Keratinocyte (primary cell): ENCODE measurements at regions not wholly inside any gene's neighbourhood (a gene's known extent, or its start where the extent isn't known, plus 50 kb on each side); places are given as distances from the start of the nearest gene placed in this dataset.

ENCODE experiments used
- DNase-seq: peaks from one replicate; pipeline ENCODE4 v3.0.0-alpha.2; 2011; ENCODE audit warnings: low read depth, missing footprints, low spot score
- FAIRE-seq: peaks from 2 replicates; lab custom pipeline; 2011; peaks lifted over from hg19 to GRCh38; lab: Jason Lieb, UNC
- H2AFZ ChIP-seq: 2 replicates; pipeline ENCODE4 v1.6.0; 2012; ENCODE audit warnings: low read length, control low read depth, inconsistent platforms; ENCODE audit not compliant: control insufficient read depth
- H3K27ac ChIP-seq: 2 replicates; pipeline ENCODE4 v1.5.1; 2011; ENCODE audit warnings: low read length; ENCODE audit not compliant: control insufficient read depth, insufficient read depth
- H3K27me3 ChIP-seq: 3 replicates; pipeline ENCODE4 v1.6.0; 2011; ENCODE audit warnings: low read length; ENCODE audit not compliant: control insufficient read depth, insufficient read depth; ENCODE audit errors: extremely low read depth
- H3K36me3 ChIP-seq, 2 experiments: 2 replicates in 1 of 2; 3 replicates in 1 of 2; pipeline ENCODE4 v1.5.1; 2011; ENCODE audit warnings: low read length in 2 of 2, mild to moderate bottlenecking in 1 of 2; ENCODE audit not compliant: control insufficient read depth in 2 of 2, insufficient read depth in 2 of 2; ENCODE audit errors: extremely low read depth in 1 of 2
- H3K4me1 ChIP-seq: 3 replicates; pipeline ENCODE4 v1.5.1; 2011; ENCODE audit warnings: low read length; ENCODE audit not compliant: control insufficient read depth, insufficient read depth; ENCODE audit errors: extremely low read depth
- H3K4me2 ChIP-seq: 3 replicates; pipeline ENCODE4 v1.6.0; 2011; ENCODE audit warnings: low read depth, low read length; ENCODE audit not compliant: control insufficient read depth, insufficient read depth; ENCODE audit errors: extremely low read depth
- H3K4me3 ChIP-seq, 3 experiments: fragments of 200-600 bp in 1 of 3; sonication (generic) in 1 of 3; 2 replicates in 2 of 3; 3 replicates in 1 of 3; pipeline ENCODE4 v1.5.1; 2011 to 2016; ENCODE audit warnings: low read length in 3 of 3, mild to moderate bottlenecking in 3 of 3, control low read depth in 2 of 3, inconsistent platforms in 1 of 3, low read depth in 1 of 3, mixed read lengths in 1 of 3, mixed run types in 1 of 3, moderate library complexity in 1 of 3; ENCODE audit not compliant: control insufficient read depth in 2 of 3, insufficient read depth in 2 of 3; ENCODE audit errors: extremely low read depth in 1 of 3
- H3K79me2 ChIP-seq: 2 replicates; pipeline ENCODE4 v1.6.0; 2012; ENCODE audit warnings: low read length; ENCODE audit not compliant: control insufficient read depth, insufficient read depth
- H3K9ac ChIP-seq: 3 replicates; pipeline ENCODE4 v1.6.0; 2011; ENCODE audit warnings: low read length; ENCODE audit not compliant: control insufficient read depth, insufficient read depth; ENCODE audit errors: extremely low read depth
- H3K9me1 ChIP-seq: 3 replicates; pipeline ENCODE4 v1.6.0; 2011; ENCODE audit warnings: low read length; ENCODE audit not compliant: control insufficient read depth, insufficient read depth; ENCODE audit errors: extremely low read depth
- H3K9me3 ChIP-seq: 2 replicates; pipeline ENCODE4 v1.5.1; 2012; ENCODE audit warnings: low read depth, low read length; ENCODE audit not compliant: control insufficient read depth
- H4K20me1 ChIP-seq: 3 replicates; pipeline ENCODE4 v1.6.0; 2011; ENCODE audit warnings: low read length; ENCODE audit not compliant: control insufficient read depth, insufficient read depth; ENCODE audit errors: extremely low read depth
- CTCF ChIP-seq, 3 experiments: IDR thresholded peaks in 1 of 3; conservative IDR thresholded peaks in 1 of 3; optimal IDR thresholded peaks in 1 of 3; 2 replicates in 2 of 3; 3 replicates in 1 of 3; pipeline versions ENCODE3 to v1.5.1; 2011; ENCODE audit warnings: low read length in 3 of 3, mild to moderate bottlenecking in 3 of 3, moderate library complexity in 2 of 3, control low read depth in 1 of 3, inconsistent platforms in 1 of 3; ENCODE audit not compliant: insufficient read depth in 2 of 3; ENCODE audit errors: extremely low read depth in 1 of 3
- EZH2 ChIP-seq: IDR thresholded peaks from one replicate; pipeline ENCODE4 v1.6.1; 2012; ENCODE audit warnings: inconsistent platforms, mild to moderate bottlenecking, low read length, moderate library complexity
- dilution Hi-C: fragments of 300-500 bp; cut with MboI; formaldehyde crosslinking; loops from one replicate; pipeline ENCODE4 v1.7.0; 2020; ENCODE audit warnings: low sequenced_read_pairs; ENCODE audit not compliant: extremely low pct_ligation_motif_present

- H3K4me2 ChIP-seq = peak overlapping the region; percentile 87
- no peaks in the 10 kb centered on the region for H3K27me3 ChIP-seq
- TF ChIP-seq CTCF (optimal IDR thresholded peaks at IDR 0.05 in 1 of 3, IDR thresholded peaks at IDR 0.05 in 1 of 3, conservative IDR thresholded peaks at IDR 0.05 in 1 of 3; ENCODE audit: extremely low read depth in 1 of 3, insufficient read depth in 2 of 3, low read length in 3 of 3) = no peak
- TF ChIP-seq EZH2 = no peak
- no peaks in the 10 kb centered on the region for H3K79me2 ChIP-seq
- FAIRE-seq (peak; percentile 73), DNase-seq (peak; percentile 19)
- peak overlapping the region; percentile 28 for H3K27ac ChIP-seq
- H3K4me1 ChIP-seq = peaks cover 7% of the 10 kb centered on the region
- H3K9me3 ChIP-seq = no peaks in the 10 kb centered on the region
- H2AFZ ChIP-seq = peak overlapping the region; percentile 43
- no peaks in the 10 kb centered on the region for H4K20me1 ChIP-seq
- dilution Hi-C loops = no loop called here
- no peaks in the 10 kb centered on the region for H3K9me1 ChIP-seq
- H3K9ac ChIP-seq = peak overlapping the region; percentile 59
- peak overlapping the region; percentile 36 to 58 (median 55) for H3K4me3 ChIP-seq
- H3K36me3 ChIP-seq = no peaks in the 10 kb centered on the region
These were observed 198.7 kb upstream of the DCN start for GRCh38 chr12:91381309-91381804.

- Histone ChIP-seq H3K9me1 (no peaks in the 10 kb centered on the region), H3K79me2 (no peaks in the 10 kb centered on the region), H3K27ac (no peak overlapping the region), H3K36me3 (no peaks in the 10 kb centered on the region), H4K20me1 (no peaks in the 10 kb centered on the region), H3K9ac (no peak overlapping the region), H2AFZ (no peak overlapping the region), H3K27me3 (no peaks in the 10 kb centered on the region), H3K4me3 (no peak overlapping the region), H3K9me3 (no peaks in the 10 kb centered on the region), H3K4me2 (peak overlapping the region; percentile 87), H3K4me1 (peaks cover 7% of the 10 kb centered on the region)
- DNase-seq (no peak), FAIRE-seq (no peak)
- TF ChIP-seq CTCF (optimal IDR thresholded peaks at IDR 0.05 in 1 of 3, IDR thresholded peaks at IDR 0.05 in 1 of 3, conservative IDR thresholded peaks at IDR 0.05 in 1 of 3; ENCODE audit: extremely low read depth in 1 of 3, insufficient read depth in 2 of 3, low read length in 3 of 3) (no peak), EZH2 (no peak)
- dilution Hi-C loops = no loop called here
These were observed 198.0 kb upstream of the DCN start for GRCh38 chr12:91380631-91381030.
